GM12878 (cell line): ENCODE measurements at regions not wholly inside any gene's neighbourhood (a gene's known extent, or its start where the extent isn't known, plus 50 kb on each side); places are given as distances from the start of the nearest gene placed in this dataset.

Source experiments
- ATAC-seq: fragments of 200-7000 bp; cut with Tn5 transposase; 3 replicates; pipeline ENCODE4 v1.9.1; 2020; ENCODE audit warnings: mild to moderate bottlenecking, moderate library complexity
- BruUV-seq: library from RNA; stranded (reverse); fragments of 400-500 nt; replicated peaks from 2 replicates; lab custom pipeline; 2021; lab: Mats Ljungman, UMichigan
- CTCF ChIA-PET: fragments of 300-600 bp; sonication (Branson Sonifier 250); formaldehyde crosslinking; extraction: SDS; loops from one replicate; lab custom pipeline; 2021; ENCODE audit warnings: inconsistent platforms; lab: Yijun Ruan, JAX
- POLR2A ChIA-PET: fragments of 350-600 bp; formaldehyde crosslinking; extraction: SDS; loops from one replicate; lab custom pipeline; 2021; ENCODE audit warnings: inconsistent platforms; lab: Charles Lee
- RAD21 ChIA-PET: fragments of 300-600 bp; sonication (Branson Sonifier 250); formaldehyde crosslinking; loops from one replicate; lab custom pipeline; 2023; ENCODE audit warnings: antibody characterized with exemption; ENCODE audit not compliant: unreplicated experiment; lab: Charles Lee
- SMC1A ChIA-PET: fragments of 300-600 bp; sonication (Branson Sonifier 250); formaldehyde crosslinking; loops from one replicate; lab custom pipeline; 2023; ENCODE audit not compliant: unreplicated experiment, uncharacterized antibody; lab: Charles Lee
- DNase-seq: peaks from one replicate; pipeline ENCODE4 v3.0.0-alpha.2; 2011; ENCODE audit warnings: low read depth, low spot score
- FAIRE-seq: peaks from 3 replicates; lab custom pipeline; 2011; peaks lifted over from hg19 to GRCh38; lab: Jason Lieb, UNC
- H2AFZ ChIP-seq: 2 replicates; pipeline ENCODE4 v1.6.0; 2011; ENCODE audit warnings: low read depth, low read length, control low read depth; ENCODE audit not compliant: control insufficient read depth
- H3K27ac ChIP-seq: 2 replicates; pipeline ENCODE4 v1.5.1; 2011; ENCODE audit warnings: control low read depth; ENCODE audit not compliant: control insufficient read depth, insufficient read depth
- H3K27me3 ChIP-seq, 2 experiments: replicated peaks in 1 of 2; 2 replicates each; pipeline versions ENCODE4 v1.6.0 to v1.6.1; 2011; ENCODE audit warnings: low read length in 1 of 2; ENCODE audit not compliant: control insufficient read depth in 2 of 2, insufficient read depth in 2 of 2
- H3K36me3 ChIP-seq, 2 experiments: 2 replicates each; pipeline ENCODE4 v1.5.1; 2011; ENCODE audit warnings: low read length in 1 of 2; ENCODE audit not compliant: control insufficient read depth in 2 of 2, insufficient read depth in 2 of 2
- H3K4me1 ChIP-seq: 2 replicates; pipeline ENCODE4 v1.6.1; 2011; ENCODE audit warnings: mild to moderate bottlenecking, low read length, moderate library complexity, mixed read lengths; ENCODE audit not compliant: control insufficient read depth, insufficient read depth
- H3K4me2 ChIP-seq: 2 replicates; pipeline ENCODE4 v1.6.0; 2011; ENCODE audit warnings: control low read depth; ENCODE audit not compliant: control insufficient read depth, insufficient read depth
- H3K4me3 ChIP-seq: fragments of 200-600 bp; sonication (generic); 2 replicates; pipeline ENCODE4 v1.5.1; 2016
- H3K79me2 ChIP-seq: 2 replicates; pipeline ENCODE4 v1.6.0; 2011; ENCODE audit warnings: low read length; ENCODE audit not compliant: control insufficient read depth, insufficient read depth
- H3K9ac ChIP-seq: 2 replicates; pipeline ENCODE4 v1.8.0; 2011; ENCODE audit warnings: low read length, control low read depth, mixed read lengths; ENCODE audit not compliant: control insufficient read depth, insufficient read depth
- H3K9me3 ChIP-seq: replicated peaks from 3 replicates; pipeline ENCODE4 v1.5.1; 2011; ENCODE audit warnings: mild to moderate bottlenecking, low read length; ENCODE audit not compliant: control insufficient read depth, insufficient read depth
- H4K20me1 ChIP-seq: 2 replicates; pipeline ENCODE4 v1.6.0; 2011; ENCODE audit not compliant: control insufficient read depth, insufficient read depth
- BRCA1 ChIP-seq: IDR thresholded peaks from 2 replicates; pipeline ENCODE4 v1.6.1; 2011; ENCODE audit warnings: low read depth, low read length, improper control_type of control experiment
- EED ChIP-seq: sonication (generic); IDR thresholded peaks from 2 replicates; pipeline ENCODE4 v1.6.1; 2016; ENCODE audit warnings: antibody characterized with exemption, low read depth
- GATAD2B ChIP-seq: fragments of 450-650 bp; conservative IDR thresholded peaks from 2 replicates; pipeline ENCODE4 v1.6.1; 2017; ENCODE audit warnings: low read depth, mild to moderate bottlenecking, moderate library complexity
- HCFC1 ChIP-seq: fragments of 150-350 bp; IDR thresholded peaks from 2 replicates; pipeline ENCODE4 v1.6.1; 2014; ENCODE audit warnings: low read length
- NR2C2 ChIP-seq: IDR thresholded peaks from 2 replicates; pipeline ENCODE4 v1.6.1; 2011; ENCODE audit warnings: borderline replicate concordance, low read depth; ENCODE audit not compliant: control insufficient read depth, insufficient read length
- SMARCA5 ChIP-seq: fragments of 450-650 bp; IDR thresholded peaks from 2 replicates; pipeline ENCODE4 v1.6.1; 2017; ENCODE audit warnings: mild to moderate bottlenecking
- TCF12 ChIP-seq: IDR thresholded peaks from 2 replicates; pipeline ENCODE4 v1.6.1; 2011; ENCODE audit warnings: low read depth, mild to moderate bottlenecking, low read length
- TCF3 ChIP-seq: IDR thresholded peaks from 2 replicates; pipeline ENCODE4 v1.6.1; 2012; ENCODE audit warnings: low read depth, mild to moderate bottlenecking, low read length, borderline replicate concordance; ENCODE audit not compliant: insufficient read depth
- YBX1 ChIP-seq: fragments of 450-650 bp; IDR thresholded peaks from 2 replicates; pipeline ENCODE4 v1.6.1; 2016; ENCODE audit warnings: antibody characterized with exemption
- WGBS: methylation state at CpG from one replicate; pipeline ENCODE4 v1.1.6; 2016; ENCODE audit warnings: low lambda C conversion rate; ENCODE audit not compliant: insufficient replicate concordance, insufficient coverage; ENCODE audit errors: missing lambda C conversion rate; 5-methylcytosine and 5-hydroxymethylcytosine counted together
- in situ Hi-C: fragments of 300-500 bp; cut with MboI; formaldehyde crosslinking; loops from 9 replicates; pipeline ENCODE4 v1.14.3; 2018; ENCODE audit warnings: mixed read lengths
- intact Hi-C: fragments of 100-400 bp; cut with micrococcal nuclease; formaldehyde crosslinking; loops from one replicate; pipeline ENCODE4 v1.14.2; 2022; ENCODE audit not compliant: unreplicated experiment
- TF ChIP-seq, protein P1 (sequence below): fragments of 450-650 bp; IDR thresholded peaks from 2 replicates; pipeline ENCODE4 v1.6.1; 2016; ENCODE audit warnings: mild to moderate bottlenecking, moderate library complexity, borderline replicate concordance
- TF ChIP-seq, protein P2 (sequence below): fragments of 450-650 bp; IDR thresholded peaks from 2 replicates; pipeline ENCODE4 v1.6.1; 2017; ENCODE audit warnings: mild to moderate bottlenecking, moderate library complexity
- TF ChIP-seq, protein P3 (sequence below): IDR thresholded peaks from 2 replicates; pipeline ENCODE4 v1.6.1; 2012; ENCODE audit warnings: low read depth, low read length, improper control_type of control experiment

DNA sequence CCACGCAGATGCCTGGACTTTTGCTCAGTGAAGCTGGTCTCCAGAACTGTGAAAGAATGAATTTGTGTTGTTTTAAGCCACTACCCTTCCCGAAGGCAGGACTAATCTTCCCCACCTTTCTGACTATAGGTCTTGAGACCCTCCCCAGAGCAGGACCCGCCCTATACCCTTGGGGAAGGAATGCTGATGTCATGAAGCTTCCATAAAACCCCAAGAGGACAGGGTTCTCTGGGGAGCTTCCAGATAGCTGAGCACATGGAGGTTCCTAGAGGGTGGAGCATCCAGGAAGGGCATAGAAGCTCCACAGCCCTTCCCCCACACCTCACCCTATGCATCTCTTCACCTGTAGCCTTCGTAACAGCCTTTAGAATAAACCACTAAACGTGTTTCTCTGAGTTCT lies 287.8 kb downstream of the SOX9 start:
- ATAC-seq = no peak
- in situ Hi-C loops = loop anchor here (25.0 kb wide), 1 partner anchor 1879 kb away; no protein-coding TSS in a partner anchor
- H3K27me3 ChIP-seq = no peaks in the 10 kb centered on the region
- TF ChIP-seq SMARCA5 (no peak), BRCA1 (no peak), YBX1 (no peak), EED (no peak), GATAD2B (no peak), TCF12 (no peak), TCF3 (no peak), HCFC1 (no peak), NR2C2 (no peak)
- TF ChIP-seq, protein P1, sequence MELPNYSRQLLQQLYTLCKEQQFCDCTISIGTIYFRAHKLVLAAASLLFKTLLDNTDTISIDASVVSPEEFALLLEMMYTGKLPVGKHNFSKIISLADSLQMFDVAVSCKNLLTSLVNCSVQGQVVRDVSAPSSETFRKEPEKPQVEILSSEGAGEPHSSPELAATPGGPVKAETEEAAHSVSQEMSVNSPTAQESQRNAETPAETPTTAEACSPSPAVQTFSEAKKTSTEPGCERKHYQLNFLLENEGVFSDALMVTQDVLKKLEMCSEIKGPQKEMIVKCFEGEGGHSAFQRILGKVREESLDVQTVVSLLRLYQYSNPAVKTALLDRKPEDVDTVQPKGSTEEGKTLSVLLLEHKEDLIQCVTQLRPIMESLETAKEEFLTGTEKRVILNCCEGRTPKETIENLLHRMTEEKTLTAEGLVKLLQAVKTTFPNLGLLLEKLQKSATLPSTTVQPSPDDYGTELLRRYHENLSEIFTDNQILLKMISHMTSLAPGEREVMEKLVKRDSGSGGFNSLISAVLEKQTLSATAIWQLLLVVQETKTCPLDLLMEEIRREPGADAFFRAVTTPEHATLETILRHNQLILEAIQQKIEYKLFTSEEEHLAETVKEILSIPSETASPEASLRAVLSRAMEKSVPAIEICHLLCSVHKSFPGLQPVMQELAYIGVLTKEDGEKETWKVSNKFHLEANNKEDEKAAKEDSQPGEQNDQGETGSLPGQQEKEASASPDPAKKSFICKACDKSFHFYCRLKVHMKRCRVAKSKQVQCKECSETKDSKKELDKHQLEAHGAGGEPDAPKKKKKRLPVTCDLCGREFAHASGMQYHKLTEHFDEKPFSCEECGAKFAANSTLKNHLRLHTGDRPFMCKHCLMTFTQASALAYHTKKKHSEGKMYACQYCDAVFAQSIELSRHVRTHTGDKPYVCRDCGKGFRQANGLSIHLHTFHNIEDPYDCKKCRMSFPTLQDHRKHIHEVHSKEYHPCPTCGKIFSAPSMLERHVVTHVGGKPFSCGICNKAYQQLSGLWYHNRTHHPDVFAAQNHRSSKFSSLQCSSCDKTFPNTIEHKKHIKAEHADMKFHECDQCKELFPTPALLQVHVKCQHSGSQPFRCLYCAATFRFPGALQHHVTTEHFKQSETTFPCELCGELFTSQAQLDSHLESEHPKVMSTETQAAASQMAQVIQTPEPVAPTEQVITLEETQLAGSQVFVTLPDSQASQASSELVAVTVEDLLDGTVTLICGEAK = no peak
- TF ChIP-seq, protein P2, sequence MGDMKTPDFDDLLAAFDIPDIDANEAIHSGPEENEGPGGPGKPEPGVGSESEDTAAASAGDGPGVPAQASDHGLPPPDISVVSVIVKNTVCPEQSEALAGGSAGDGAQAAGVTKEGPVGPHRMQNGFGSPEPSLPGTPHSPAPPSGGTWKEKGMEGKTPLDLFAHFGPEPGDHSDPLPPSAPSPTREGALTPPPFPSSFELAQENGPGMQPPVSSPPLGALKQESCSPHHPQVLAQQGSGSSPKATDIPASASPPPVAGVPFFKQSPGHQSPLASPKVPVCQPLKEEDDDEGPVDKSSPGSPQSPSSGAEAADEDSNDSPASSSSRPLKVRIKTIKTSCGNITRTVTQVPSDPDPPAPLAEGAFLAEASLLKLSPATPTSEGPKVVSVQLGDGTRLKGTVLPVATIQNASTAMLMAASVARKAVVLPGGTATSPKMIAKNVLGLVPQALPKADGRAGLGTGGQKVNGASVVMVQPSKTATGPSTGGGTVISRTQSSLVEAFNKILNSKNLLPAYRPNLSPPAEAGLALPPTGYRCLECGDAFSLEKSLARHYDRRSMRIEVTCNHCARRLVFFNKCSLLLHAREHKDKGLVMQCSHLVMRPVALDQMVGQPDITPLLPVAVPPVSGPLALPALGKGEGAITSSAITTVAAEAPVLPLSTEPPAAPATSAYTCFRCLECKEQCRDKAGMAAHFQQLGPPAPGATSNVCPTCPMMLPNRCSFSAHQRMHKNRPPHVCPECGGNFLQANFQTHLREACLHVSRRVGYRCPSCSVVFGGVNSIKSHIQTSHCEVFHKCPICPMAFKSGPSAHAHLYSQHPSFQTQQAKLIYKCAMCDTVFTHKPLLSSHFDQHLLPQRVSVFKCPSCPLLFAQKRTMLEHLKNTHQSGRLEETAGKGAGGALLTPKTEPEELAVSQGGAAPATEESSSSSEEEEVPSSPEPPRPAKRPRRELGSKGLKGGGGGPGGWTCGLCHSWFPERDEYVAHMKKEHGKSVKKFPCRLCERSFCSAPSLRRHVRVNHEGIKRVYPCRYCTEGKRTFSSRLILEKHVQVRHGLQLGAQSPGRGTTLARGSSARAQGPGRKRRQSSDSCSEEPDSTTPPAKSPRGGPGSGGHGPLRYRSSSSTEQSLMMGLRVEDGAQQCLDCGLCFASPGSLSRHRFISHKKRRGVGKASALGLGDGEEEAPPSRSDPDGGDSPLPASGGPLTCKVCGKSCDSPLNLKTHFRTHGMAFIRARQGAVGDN = no peak
- TF ChIP-seq, protein P3, sequence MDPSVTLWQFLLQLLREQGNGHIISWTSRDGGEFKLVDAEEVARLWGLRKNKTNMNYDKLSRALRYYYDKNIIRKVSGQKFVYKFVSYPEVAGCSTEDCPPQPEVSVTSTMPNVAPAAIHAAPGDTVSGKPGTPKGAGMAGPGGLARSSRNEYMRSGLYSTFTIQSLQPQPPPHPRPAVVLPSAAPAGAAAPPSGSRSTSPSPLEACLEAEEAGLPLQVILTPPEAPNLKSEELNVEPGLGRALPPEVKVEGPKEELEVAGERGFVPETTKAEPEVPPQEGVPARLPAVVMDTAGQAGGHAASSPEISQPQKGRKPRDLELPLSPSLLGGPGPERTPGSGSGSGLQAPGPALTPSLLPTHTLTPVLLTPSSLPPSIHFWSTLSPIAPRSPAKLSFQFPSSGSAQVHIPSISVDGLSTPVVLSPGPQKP = no peak

More for the DNA sequence above, 287.8 kb downstream of the SOX9 start:
- H3K79me2 ChIP-seq = no peaks in the 10 kb centered on the region
- no peaks in the 10 kb centered on the region for H3K9me3 ChIP-seq
- SMC1A ChIA-PET = interaction anchor here (0.9 to 8.8 kb wide), 6 partner anchors 9 to 111 kb away, joined by 3 to 65 read pairs (median 13); no protein-coding TSS in a partner anchor
- peaks cover 0 to 3% of the 10 kb centered on the region in 2 experiments; a peak in 2 of 4 replicates for H3K36me3 ChIP-seq
- CTCF ChIA-PET = interaction anchor here (1.0 to 1.8 kb wide), 2 partner anchors 12 to 14 kb away, joined by 3 to 4 read pairs; no protein-coding TSS in a partner anchor
- intact Hi-C loops = loop anchor here (5.0 kb wide), 1 partner anchor 286 kb away; the partner anchor contains the start of gene SOX9
- DNase-seq (no peak), FAIRE-seq (no peak)
- RAD21 ChIA-PET = interaction anchor here (0.7 to 3.5 kb wide), 2 partner anchors 13 to 386 kb away, joined by 3 to 37 read pairs; no protein-coding TSS in a partner anchor
- 92% methylated on average over 5 of the region's 5 CpGs for WGBS
- H3K9ac ChIP-seq = no peak overlapping the region
- H2AFZ ChIP-seq = no peak overlapping the region
- peaks cover 13% of the 10 kb centered on the region for H3K4me1 ChIP-seq
- H3K4me2 ChIP-seq = no peak overlapping the region
- POLR2A ChIA-PET = interaction anchor here (0.6 to 4.4 kb wide), 3 partner anchors 11 to 97 kb away, joined by 5 to 38 read pairs (median 5); no protein-coding TSS in a partner anchor
- no peaks in the 10 kb centered on the region for H4K20me1 ChIP-seq
- no peak overlapping the region for H3K4me3 ChIP-seq
- no peak overlapping the region for H3K27ac ChIP-seq
- no TSS peak for BruUV-seq
